ENCODE measurements at regions not wholly inside any gene's neighbourhood (a gene's known extent, or its start where the extent isn't known, plus 50 kb on each side); places are given as distances from the start of the nearest gene placed in this dataset.

DNA sequence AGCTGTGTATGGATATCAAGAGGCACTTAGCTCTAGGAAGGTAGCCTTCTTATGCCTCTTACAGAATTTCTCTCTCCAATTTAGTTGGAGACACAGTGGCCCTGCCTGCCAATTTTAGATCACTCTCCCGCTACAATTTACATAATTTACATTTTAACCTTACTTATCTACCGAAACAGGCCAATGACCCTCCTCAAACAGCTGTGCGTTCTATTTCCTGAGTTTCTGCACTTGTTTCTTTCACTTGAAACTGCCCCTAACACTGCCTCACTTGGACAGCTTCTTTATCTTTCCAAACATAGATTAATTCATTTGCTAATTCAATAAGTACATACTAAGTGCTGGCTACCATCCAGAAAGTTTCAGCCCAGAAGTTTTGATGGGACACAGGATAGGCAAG lies 52.9 kb upstream of the HDDC2 start:
- Histone ChIP-seq H3K9me3 (no peaks in the 10 kb centered on the region), H3K4me3 (no peak overlapping the region), H3K27me3 (no peaks in the 10 kb centered on the region), H3K27ac (no peak overlapping the region), H3K4me1 (no peaks in the 10 kb centered on the region), H3K36me3 (no peaks in the 10 kb centered on the region)
- DNase-seq (ENCODE audit: low spot score in 2 of 2), result no peak
- intact Hi-C loops (cut with DNase I), result no loop called here
- TF ChIP-seq, protein P1, sequence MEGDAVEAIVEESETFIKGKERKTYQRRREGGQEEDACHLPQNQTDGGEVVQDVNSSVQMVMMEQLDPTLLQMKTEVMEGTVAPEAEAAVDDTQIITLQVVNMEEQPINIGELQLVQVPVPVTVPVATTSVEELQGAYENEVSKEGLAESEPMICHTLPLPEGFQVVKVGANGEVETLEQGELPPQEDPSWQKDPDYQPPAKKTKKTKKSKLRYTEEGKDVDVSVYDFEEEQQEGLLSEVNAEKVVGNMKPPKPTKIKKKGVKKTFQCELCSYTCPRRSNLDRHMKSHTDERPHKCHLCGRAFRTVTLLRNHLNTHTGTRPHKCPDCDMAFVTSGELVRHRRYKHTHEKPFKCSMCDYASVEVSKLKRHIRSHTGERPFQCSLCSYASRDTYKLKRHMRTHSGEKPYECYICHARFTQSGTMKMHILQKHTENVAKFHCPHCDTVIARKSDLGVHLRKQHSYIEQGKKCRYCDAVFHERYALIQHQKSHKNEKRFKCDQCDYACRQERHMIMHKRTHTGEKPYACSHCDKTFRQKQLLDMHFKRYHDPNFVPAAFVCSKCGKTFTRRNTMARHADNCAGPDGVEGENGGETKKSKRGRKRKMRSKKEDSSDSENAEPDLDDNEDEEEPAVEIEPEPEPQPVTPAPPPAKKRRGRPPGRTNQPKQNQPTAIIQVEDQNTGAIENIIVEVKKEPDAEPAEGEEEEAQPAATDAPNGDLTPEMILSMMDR (IDR thresholded peaks at IDR 0.05), result no peak

DNA sequence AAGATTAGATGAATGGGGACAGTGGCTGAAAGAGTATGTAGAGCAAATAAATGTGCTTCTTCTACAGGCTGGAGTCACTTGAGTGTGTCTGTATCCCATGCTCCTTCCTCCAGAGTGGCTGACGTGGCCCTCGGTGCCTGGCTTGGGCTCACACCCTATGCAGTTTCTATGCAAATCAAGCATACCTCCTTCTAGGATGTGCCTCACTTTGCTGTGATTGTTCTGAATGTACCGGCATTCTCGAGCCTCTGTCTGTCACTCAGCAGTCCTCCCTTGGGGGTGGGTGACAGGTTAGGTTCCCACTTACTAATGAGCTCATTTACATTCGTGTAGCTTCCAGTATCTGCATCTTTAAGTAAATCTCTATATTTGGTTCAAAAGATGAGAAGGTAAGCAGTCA lies 55.1 kb upstream of the HDDC2 start:
- intact Hi-C loops (cut with DNase I), result no loop called here
- Histone ChIP-seq H3K36me3 (no peaks in the 10 kb centered on the region), H3K27me3 (no peaks in the 10 kb centered on the region), H3K4me1 (no peaks in the 10 kb centered on the region), H3K4me3 (no peak overlapping the region), H3K27ac (no peak overlapping the region), H3K9me3 (no peaks in the 10 kb centered on the region)
- no peak for DNase-seq (ENCODE audit: low spot score in 2 of 2)
- TF ChIP-seq, protein P1 (IDR thresholded peaks at IDR 0.05), result no peak

DNA sequence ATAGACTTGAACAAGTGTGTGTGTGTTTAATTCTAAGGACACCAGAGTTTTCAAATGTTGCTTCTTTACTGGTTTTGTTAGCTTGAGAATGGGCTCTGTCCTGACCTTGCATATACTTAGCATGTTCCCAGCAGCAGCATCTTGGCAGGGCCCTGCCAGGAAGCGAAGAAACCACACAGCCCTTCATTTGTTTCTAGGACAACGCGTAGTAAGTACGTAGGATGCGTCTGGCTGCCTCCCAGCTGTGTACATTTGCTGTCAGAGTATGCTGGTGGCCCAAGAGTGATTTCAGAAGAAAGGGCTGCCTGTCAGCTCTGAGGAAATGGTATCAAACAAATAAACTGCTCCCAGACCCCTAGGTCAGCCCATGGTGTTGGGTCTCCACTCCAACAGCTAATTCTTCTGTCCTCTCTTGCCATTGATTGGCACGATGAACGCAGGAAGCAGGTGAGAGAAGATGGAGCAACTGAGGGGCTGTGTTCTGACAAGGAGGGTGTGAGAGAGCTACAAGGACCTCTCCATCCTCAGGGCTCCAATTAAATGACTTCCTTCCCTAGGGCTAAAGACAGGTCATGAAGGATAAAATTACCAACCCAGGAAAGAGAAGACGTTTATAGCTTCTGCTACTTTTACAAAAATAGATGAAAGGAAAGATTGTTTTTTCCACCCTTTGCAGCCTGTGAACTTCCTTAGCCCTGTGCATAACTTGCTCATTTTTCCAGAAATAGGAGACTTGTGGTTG lies 55.9 kb upstream of the HDDC2 start:
- Histone ChIP-seq H3K9me3 (no peaks in the 10 kb centered on the region), H3K4me3 (no peak overlapping the region), H3K27me3 (no peaks in the 10 kb centered on the region), H3K4me1 (peaks cover 0 to 5% of the 10 kb centered on the region in 2 donors), H3K36me3 (no peaks in the 10 kb centered on the region), H3K27ac (no peak overlapping the region)
- intact Hi-C loops (cut with DNase I), result no loop called here
- TF ChIP-seq, protein P1 (IDR thresholded peaks at IDR 0.05), result no peak
- no peak for DNase-seq (ENCODE audit: low spot score in 2 of 2)

DNA sequence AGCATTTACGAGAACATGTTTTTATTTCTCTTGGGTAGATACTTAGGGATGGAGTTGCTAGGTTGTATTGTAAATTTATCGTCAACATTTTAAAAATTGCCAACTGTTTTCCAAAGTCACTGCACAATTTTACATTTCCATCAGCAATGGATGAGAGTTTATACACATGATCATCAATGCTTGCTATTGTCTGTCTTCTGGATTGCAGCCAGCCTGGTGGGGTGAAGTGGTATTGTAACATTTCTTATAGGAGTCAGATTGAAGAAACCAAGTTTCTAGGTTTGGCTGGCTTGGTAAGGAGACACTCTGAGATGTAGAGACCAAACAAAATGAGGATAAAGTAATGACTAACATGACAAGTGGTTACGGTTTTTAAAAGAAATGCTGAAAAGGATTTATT lies 57.1 kb upstream of the HDDC2 start:
- H3K27ac ChIP-seq, result no peak overlapping the region

DNA sequence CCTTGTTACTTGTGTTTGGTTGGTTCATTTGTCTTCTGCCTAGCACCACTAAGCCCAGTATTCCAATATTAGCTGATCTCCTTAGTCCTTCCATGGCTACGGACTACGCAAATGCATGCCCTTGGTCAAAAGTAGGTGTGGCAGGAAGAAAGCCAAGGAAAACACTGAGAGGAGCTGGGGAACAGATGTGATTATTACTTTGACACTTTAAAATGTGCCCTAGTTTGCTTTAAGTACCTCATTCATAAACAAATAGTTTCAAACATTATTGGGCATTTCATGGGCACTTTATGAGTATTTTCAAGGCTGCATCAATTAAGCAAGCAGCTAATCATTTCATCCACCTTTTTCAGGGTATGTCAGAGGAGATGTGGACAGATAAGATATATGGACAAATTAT lies 60.1 kb upstream of the HDDC2 start:
- intact Hi-C loops (cut with DNase I), result loop anchor here (5.0 kb wide), 1 partner anchor 50 kb away; no protein-coding TSS in a partner anchor
- H3K27me3 ChIP-seq, result no peaks in the 10 kb centered on the region
- H3K4me3 ChIP-seq, result no peak overlapping the region
- H3K27ac ChIP-seq, result no peak overlapping the region
- TF ChIP-seq, protein P1 (IDR thresholded peaks at IDR 0.05), result no peak
- H3K9me3 ChIP-seq, result no peaks in the 10 kb centered on the region
- H3K36me3 ChIP-seq, result no peaks in the 10 kb centered on the region
- DNase-seq (ENCODE audit: low spot score in 2 of 2), result no peak
- H3K4me1 ChIP-seq, result peaks cover 0 to 19% of the 10 kb centered on the region in 2 donors

More for the DNA sequence above, 57.1 kb upstream of the HDDC2 start:
- H3K36me3 ChIP-seq, result no peaks in the 10 kb centered on the region
- H3K4me1 ChIP-seq, result peaks cover 0 to 5% of the 10 kb centered on the region in 2 donors
- H3K27me3 ChIP-seq, result no peaks in the 10 kb centered on the region
- no peaks in the 10 kb centered on the region for H3K9me3 ChIP-seq
- TF ChIP-seq, protein P1 (IDR thresholded peaks at IDR 0.05), result no peak
- no peak for DNase-seq (ENCODE audit: low spot score in 2 of 2)
- intact Hi-C loops (cut with DNase I), result no loop called here
- H3K4me3 ChIP-seq, result no peak overlapping the region

All from ascending aorta (tissue), 2 donors.